Cardiac muscle cell (in vitro differentiated cells and primary cell): ENCODE measurements at regions not wholly inside any gene's neighbourhood (a gene's known extent, or its start where the extent isn't known, plus 50 kb on each side); places are given as distances from the start of the nearest gene placed in this dataset.

Experiments
- DNase-seq, 2 donors: peaks; one replicate each; pipeline versions ENCODE4 v3.0.0 to v3.0.0-alpha.2; 2010 to 2017; ENCODE audit warnings: low read depth in 1 of 2, low spot score in 1 of 2
- H3K27ac ChIP-seq: fragments of 200-600 bp; sonication (generic); 2 replicates; pipeline ENCODE4 v1.5.1; 2016
- H3K27me3 ChIP-seq: fragments of 200-600 bp; sonication (generic); 2 replicates; pipeline ENCODE4 v1.6.0; 2016; ENCODE audit warnings: control low read depth
- H3K36me3 ChIP-seq: fragments of 200-600 bp; sonication (generic); 2 replicates; pipeline ENCODE4 v1.5.1; 2016; ENCODE audit warnings: control low read depth
- H3K4me1 ChIP-seq: fragments of 200-600 bp; sonication (generic); 2 replicates; pipeline ENCODE4 v1.8.1; 2017; ENCODE audit warnings: low read depth, mild to moderate bottlenecking, mixed run types
- H3K4me3 ChIP-seq: fragments of 200-600 bp; sonication (generic); 2 replicates; pipeline ENCODE4 v1.5.1; 2016; ENCODE audit warnings: mild to moderate bottlenecking
- H3K9me3 ChIP-seq: fragments of 200-600 bp; sonication (generic); 2 replicates; pipeline ENCODE4 v1.5.1; 2017; ENCODE audit warnings: low read depth, mild to moderate bottlenecking, control low read depth
- TF ChIP-seq, protein P1 (sequence below): IDR thresholded peaks from 2 replicates; pipeline ENCODE4 v1.5.1; 2012; ENCODE audit warnings: low read depth, mild to moderate bottlenecking, low read length

DNA sequence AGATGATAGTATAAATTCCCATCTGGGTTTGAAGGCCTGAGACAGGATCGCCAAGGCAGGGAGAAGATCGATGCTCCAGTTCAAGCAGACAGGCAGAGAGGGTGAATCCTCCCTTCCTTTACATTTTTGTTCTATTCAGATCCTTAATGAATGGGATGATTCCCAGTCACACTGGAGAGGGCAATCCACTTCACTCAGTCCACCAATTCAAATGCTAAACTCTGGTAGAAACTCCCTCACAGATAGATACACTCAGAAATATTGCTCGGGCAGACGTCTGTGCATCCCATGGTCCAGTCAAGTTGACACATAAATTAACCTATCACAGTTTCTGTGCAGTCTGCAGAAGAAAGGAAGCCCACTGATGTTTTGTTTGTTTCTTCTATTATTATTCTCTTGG lies 193.1 kb upstream of the ZNF462 start:
- Histone ChIP-seq H3K36me3 (no peaks in the 10 kb centered on the region), H3K9me3 (no peaks in the 10 kb centered on the region), H3K4me1 (no peaks in the 10 kb centered on the region), H3K4me3 (no peak overlapping the region), H3K27me3 (no peaks in the 10 kb centered on the region), H3K27ac (no peak overlapping the region)
- TF ChIP-seq, protein P1, sequence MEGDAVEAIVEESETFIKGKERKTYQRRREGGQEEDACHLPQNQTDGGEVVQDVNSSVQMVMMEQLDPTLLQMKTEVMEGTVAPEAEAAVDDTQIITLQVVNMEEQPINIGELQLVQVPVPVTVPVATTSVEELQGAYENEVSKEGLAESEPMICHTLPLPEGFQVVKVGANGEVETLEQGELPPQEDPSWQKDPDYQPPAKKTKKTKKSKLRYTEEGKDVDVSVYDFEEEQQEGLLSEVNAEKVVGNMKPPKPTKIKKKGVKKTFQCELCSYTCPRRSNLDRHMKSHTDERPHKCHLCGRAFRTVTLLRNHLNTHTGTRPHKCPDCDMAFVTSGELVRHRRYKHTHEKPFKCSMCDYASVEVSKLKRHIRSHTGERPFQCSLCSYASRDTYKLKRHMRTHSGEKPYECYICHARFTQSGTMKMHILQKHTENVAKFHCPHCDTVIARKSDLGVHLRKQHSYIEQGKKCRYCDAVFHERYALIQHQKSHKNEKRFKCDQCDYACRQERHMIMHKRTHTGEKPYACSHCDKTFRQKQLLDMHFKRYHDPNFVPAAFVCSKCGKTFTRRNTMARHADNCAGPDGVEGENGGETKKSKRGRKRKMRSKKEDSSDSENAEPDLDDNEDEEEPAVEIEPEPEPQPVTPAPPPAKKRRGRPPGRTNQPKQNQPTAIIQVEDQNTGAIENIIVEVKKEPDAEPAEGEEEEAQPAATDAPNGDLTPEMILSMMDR, result no peak
- no peak for DNase-seq

GRCh38 chr9:106670418-106670817 lies 192.5 kb upstream of the ZNF462 start:
- Histone ChIP-seq H3K4me1 (no peaks in the 10 kb centered on the region), H3K27ac (no peak overlapping the region), H3K4me3 (no peak overlapping the region), H3K9me3 (no peaks in the 10 kb centered on the region), H3K36me3 (no peaks in the 10 kb centered on the region), H3K27me3 (no peaks in the 10 kb centered on the region)
- TF ChIP-seq, protein P1, result no peak
- no peak for DNase-seq

DNA sequence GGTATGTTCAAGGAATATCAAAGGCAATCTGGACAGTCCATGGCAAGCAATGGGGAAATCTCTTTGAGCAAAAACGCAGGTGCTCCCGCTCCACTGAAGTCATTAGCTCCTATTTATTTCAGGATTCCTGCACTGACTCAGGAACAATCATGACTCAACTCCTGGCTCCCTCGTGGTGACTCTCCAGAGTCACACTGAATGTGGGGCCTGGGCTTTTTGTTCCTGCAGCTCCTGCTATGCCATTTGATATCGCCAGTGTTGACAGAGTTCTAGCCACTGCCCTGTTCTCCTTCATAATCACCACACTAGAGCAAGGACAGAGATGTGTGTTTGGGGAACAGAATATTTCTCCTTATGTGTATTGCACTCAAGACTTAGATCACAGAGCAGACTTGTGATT lies 187.2 kb upstream of the ZNF462 start:
- no peaks in the 10 kb centered on the region for H3K36me3 ChIP-seq
- H3K9me3 ChIP-seq, result no peaks in the 10 kb centered on the region
- no peak overlapping the region for H3K4me3 ChIP-seq
- H3K27ac ChIP-seq, result no peak overlapping the region
- no peaks in the 10 kb centered on the region for H3K4me1 ChIP-seq
- no peaks in the 10 kb centered on the region for H3K27me3 ChIP-seq
- TF ChIP-seq, protein P1, result no peak
- DNase-seq, result no peak

GRCh38 chr9:106677374-106677773 lies 185.6 kb upstream of the ZNF462 start:
- DNase-seq, result no peak
- TF ChIP-seq, protein P1, result no peak
- Histone ChIP-seq H3K27me3 (no peaks in the 10 kb centered on the region), H3K9me3 (no peaks in the 10 kb centered on the region), H3K27ac (no peak overlapping the region), H3K4me1 (no peaks in the 10 kb centered on the region), H3K36me3 (no peaks in the 10 kb centered on the region), H3K4me3 (no peak overlapping the region)

DNA sequence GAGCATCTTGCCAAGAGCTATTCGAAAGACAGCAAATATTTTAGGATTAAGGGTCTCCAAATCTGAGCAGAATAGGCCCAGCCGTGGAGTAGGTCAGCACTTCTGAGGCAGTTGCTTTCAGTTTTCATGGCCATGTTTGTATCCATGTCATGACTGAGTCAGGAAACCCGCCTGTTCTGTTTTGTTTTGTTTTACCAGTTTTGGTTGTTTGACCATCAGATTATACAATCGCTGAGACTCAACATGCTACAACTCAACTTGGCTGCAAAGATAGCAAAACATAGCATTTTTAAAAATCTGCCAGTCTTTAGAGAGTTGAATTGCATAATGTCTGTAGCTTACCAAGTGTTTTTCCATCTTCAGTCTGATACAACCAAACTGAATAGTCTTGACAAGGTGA lies 185.1 kb upstream of the ZNF462 start:
- Histone ChIP-seq H3K9me3 (no peaks in the 10 kb centered on the region), H3K4me1 (no peaks in the 10 kb centered on the region), H3K27me3 (no peaks in the 10 kb centered on the region), H3K27ac (no peak overlapping the region), H3K36me3 (no peaks in the 10 kb centered on the region), H3K4me3 (no peak overlapping the region)
- TF ChIP-seq, protein P1, result no peak
- DNase-seq, result peak in 1 of 2 donors; percentile 23

DNA sequence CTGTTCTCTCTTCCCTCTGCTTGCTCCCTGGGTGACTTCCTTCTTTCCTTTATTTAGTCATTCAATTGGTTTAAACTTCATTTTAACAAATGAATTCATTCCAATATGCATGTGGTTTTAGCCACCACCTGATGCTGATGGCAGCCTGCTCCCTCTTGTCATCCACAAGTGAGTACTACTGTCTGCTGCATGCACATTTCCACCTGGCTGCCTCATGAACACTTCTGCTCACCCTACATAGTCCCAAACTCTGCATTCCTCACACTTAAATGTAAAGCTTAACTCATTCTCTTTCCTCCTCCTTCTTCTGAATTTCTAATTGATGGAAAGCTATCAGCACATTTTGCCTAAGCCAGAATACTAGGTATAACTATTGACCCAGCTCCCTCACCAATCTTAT lies 184.7 kb upstream of the ZNF462 start:
- Histone ChIP-seq H3K4me3 (no peak overlapping the region), H3K27ac (no peak overlapping the region), H3K27me3 (no peaks in the 10 kb centered on the region), H3K36me3 (no peaks in the 10 kb centered on the region), H3K9me3 (no peaks in the 10 kb centered on the region), H3K4me1 (no peaks in the 10 kb centered on the region)
- TF ChIP-seq, protein P1, result no peak
- no peak for DNase-seq
